ENCODE measurements at regions not wholly inside any gene's neighbourhood (a gene's known extent, or its start where the extent isn't known, plus 50 kb on each side); places are given as distances from the start of the nearest gene placed in this dataset.

- no peak overlapping the region for H3K4me3 Mint-ChIP-seq
- no peak overlapping the region for H3K27ac ChIP-seq (ENCODE audit: low read depth, low read length)
- H3K4me1 ChIP-seq (ENCODE audit: control insufficient read depth, insufficient read depth, low read length): no peaks in the 10 kb centered on the region
- no peaks in the 10 kb centered on the region for H3K36me3 ChIP-seq (ENCODE audit: control insufficient read depth, insufficient read depth, low read length)
- no peak overlapping the region for H3K4me3 ChIP-seq (ENCODE audit: low read length)
- H3K9me3 ChIP-seq (ENCODE audit: control insufficient read depth, low read length): peaks cover 12% of the 10 kb centered on the region
- no peaks in the 10 kb centered on the region for H3K36me3 Mint-ChIP-seq (ENCODE audit: low read depth)
- peaks cover 5% of the 10 kb centered on the region for H3K4me1 Mint-ChIP-seq
- H3K9me3 Mint-ChIP-seq: peaks cover 4% of the 10 kb centered on the region
- H3K9ac ChIP-seq (ENCODE audit: extremely low read depth, low read length, poor library complexity, severe bottlenecking): no peak overlapping the region
- H3K27me3 ChIP-seq (ENCODE audit: control insufficient read depth, insufficient read depth, low read length, poor library complexity, severe bottlenecking): no peaks in the 10 kb centered on the region
- H3K27ac Mint-ChIP-seq: no peak overlapping the region
- TF ChIP-seq CTCF (conservative IDR thresholded peaks at IDR 0.05): no peak
- no peak for DNase-seq
- 83 to 100% methylated on average over 2 of the region's 2 CpGs for WGBS, 2 experiments (ENCODE audit: insufficient coverage in 1 of 2, insufficient read length in 1 of 2)
- H3K27me3 Mint-ChIP-seq (ENCODE audit: insufficient read depth): no peaks in the 10 kb centered on the region
Measured at GRCh38 chr11:82045748-82046457, 687.8 kb downstream of the FAM181B start.

GRCh38 chr11:82043316-82043715, 690.3 kb downstream of the FAM181B start:
- no peaks in the 10 kb centered on the region for H3K36me3 ChIP-seq (ENCODE audit: control insufficient read depth, insufficient read depth, low read length)
- H3K9ac ChIP-seq (ENCODE audit: extremely low read depth, low read length, poor library complexity, severe bottlenecking): no peak overlapping the region
- Mint-ChIP-seq H3K4me1 (peaks cover 5% of the 10 kb centered on the region), H3K27me3 (ENCODE audit: insufficient read depth) (no peaks in the 10 kb centered on the region), H3K36me3 (ENCODE audit: low read depth) (no peaks in the 10 kb centered on the region), H3K9me3 (peaks cover 4% of the 10 kb centered on the region), H3K4me3 (no peak overlapping the region), H3K27ac (no peak overlapping the region)
- no peak overlapping the region for H3K27ac ChIP-seq (ENCODE audit: low read depth, low read length)
- H3K4me1 ChIP-seq (ENCODE audit: control insufficient read depth, insufficient read depth, low read length): no peaks in the 10 kb centered on the region
- no peak overlapping the region for H3K4me3 ChIP-seq (ENCODE audit: low read length)
- no peak for TF ChIP-seq CTCF (conservative IDR thresholded peaks at IDR 0.05)
- H3K27me3 ChIP-seq (ENCODE audit: control insufficient read depth, insufficient read depth, low read length, poor library complexity, severe bottlenecking): no peaks in the 10 kb centered on the region
- WGBS, 2 experiments (ENCODE audit: insufficient coverage in 1 of 2, insufficient read length in 1 of 2): 87% methylated on average over 2 of the region's 2 CpGs; no CpG with 5 or more reads in 1 of the 2 experiments
- DNase-seq: no peak
- H3K9me3 ChIP-seq (ENCODE audit: control insufficient read depth, low read length): peaks cover 12% of the 10 kb centered on the region

- H3K4me3 Mint-ChIP-seq: no peak overlapping the region
- WGBS, 2 experiments (ENCODE audit: insufficient coverage in 1 of 2, insufficient read length in 1 of 2): 90 to 91% methylated on average over 3 to 6 of the region's 6 CpGs
Measured at GRCh38 chr11:82041764-82042163, 691.9 kb downstream of the FAM181B start.

More at GRCh38 chr11:82041764-82042163, 691.9 kb downstream of the FAM181B start:
- H3K9me3 Mint-ChIP-seq: peaks cover 2% of the 10 kb centered on the region
- H3K36me3 Mint-ChIP-seq (ENCODE audit: low read depth): no peaks in the 10 kb centered on the region
- no peaks in the 10 kb centered on the region for H3K4me1 ChIP-seq (ENCODE audit: control insufficient read depth, insufficient read depth, low read length)
- TF ChIP-seq CTCF (conservative IDR thresholded peaks at IDR 0.05): no peak
- peaks cover 12% of the 10 kb centered on the region for H3K9me3 ChIP-seq (ENCODE audit: control insufficient read depth, low read length)
- no peaks in the 10 kb centered on the region for H3K36me3 ChIP-seq (ENCODE audit: control insufficient read depth, insufficient read depth, low read length)
- no peaks in the 10 kb centered on the region for H3K27me3 ChIP-seq (ENCODE audit: control insufficient read depth, insufficient read depth, low read length, poor library complexity, severe bottlenecking)
- no peaks in the 10 kb centered on the region for H3K27me3 Mint-ChIP-seq (ENCODE audit: insufficient read depth)
- no peak overlapping the region for H3K27ac ChIP-seq (ENCODE audit: low read depth, low read length)
- H3K4me1 Mint-ChIP-seq: no peaks in the 10 kb centered on the region
- H3K27ac Mint-ChIP-seq: no peak overlapping the region
- no peak overlapping the region for H3K4me3 ChIP-seq (ENCODE audit: low read length)
- DNase-seq: no peak
- no peak overlapping the region for H3K9ac ChIP-seq (ENCODE audit: extremely low read depth, low read length, poor library complexity, severe bottlenecking)

Data from endodermal cell (in vitro differentiated cells).